HUES6 (cell line): ENCODE measurements at regions not wholly inside any gene's neighbourhood (a gene's known extent, or its start where the extent isn't known, plus 50 kb on each side); places are given as distances from the start of the nearest gene placed in this dataset.

Experiments used
- H3K27ac ChIP-seq: 2 replicates; pipeline ENCODE4 v1.7.0; 2013; ENCODE audit warnings: low read depth, mild to moderate bottlenecking, low read length, inconsistent platforms
- H3K27me3 ChIP-seq: 2 replicates; pipeline ENCODE4 v1.6.1; 2013; ENCODE audit warnings: low read length; ENCODE audit not compliant: control insufficient read depth, insufficient read depth
- H3K36me3 ChIP-seq: 2 replicates; pipeline ENCODE4 v1.6.1; 2013; ENCODE audit warnings: low read length; ENCODE audit not compliant: control insufficient read depth, insufficient read depth
- H3K4me1 ChIP-seq: 2 replicates; pipeline ENCODE4 v1.6.1; 2013; ENCODE audit warnings: low read length; ENCODE audit not compliant: control insufficient read depth, insufficient read depth
- H3K4me3 ChIP-seq: 2 replicates; pipeline ENCODE4 v1.5.1; 2013; ENCODE audit warnings: low read depth, low read length
- H3K9ac ChIP-seq: one replicate; pipeline ENCODE4 v1.6.1; 2013; ENCODE audit warnings: mild to moderate bottlenecking, low read length
- H3K9me3 ChIP-seq: 2 replicates; pipeline ENCODE4 v1.6.1; 2013; ENCODE audit warnings: low read depth, low read length; ENCODE audit not compliant: control insufficient read depth, insufficient read depth

DNA sequence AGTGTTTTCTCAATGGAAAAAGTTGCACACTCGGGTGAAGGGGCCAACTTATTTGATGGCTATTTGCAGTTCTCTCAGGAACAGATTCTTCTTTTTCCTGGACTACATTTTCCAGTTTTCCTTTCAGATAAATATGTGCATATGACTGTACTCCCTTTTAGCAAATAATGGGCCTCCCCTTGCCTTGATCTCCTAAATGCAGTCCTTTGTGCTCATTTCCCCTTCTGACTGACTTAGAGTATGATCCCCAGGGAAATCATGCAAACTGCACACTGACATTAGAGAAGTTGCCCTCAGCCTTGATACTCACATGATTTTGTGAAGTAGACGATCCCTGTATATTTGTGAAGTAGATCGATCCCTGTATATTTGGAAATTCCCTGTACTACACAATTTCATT, 492.9 kb upstream of the NOVA1 start:
- Histone ChIP-seq H3K36me3 (no peaks in the 10 kb centered on the region), H3K4me3 (no peak overlapping the region), H3K9me3 (no peaks in the 10 kb centered on the region), H3K4me1 (no peaks in the 10 kb centered on the region), H3K9ac (no peak overlapping the region), H3K27ac (no peak overlapping the region), H3K27me3 (no peaks in the 10 kb centered on the region)

- Histone ChIP-seq H3K9ac (no peak overlapping the region), H3K4me3 (no peak overlapping the region), H3K27me3 (no peaks in the 10 kb centered on the region), H3K36me3 (no peaks in the 10 kb centered on the region), H3K27ac (no peak overlapping the region), H3K4me1 (no peaks in the 10 kb centered on the region), H3K9me3 (no peaks in the 10 kb centered on the region)
These were observed 494.1 kb upstream of the NOVA1 start for GRCh38 chr14:27091973-27092372.

DNA sequence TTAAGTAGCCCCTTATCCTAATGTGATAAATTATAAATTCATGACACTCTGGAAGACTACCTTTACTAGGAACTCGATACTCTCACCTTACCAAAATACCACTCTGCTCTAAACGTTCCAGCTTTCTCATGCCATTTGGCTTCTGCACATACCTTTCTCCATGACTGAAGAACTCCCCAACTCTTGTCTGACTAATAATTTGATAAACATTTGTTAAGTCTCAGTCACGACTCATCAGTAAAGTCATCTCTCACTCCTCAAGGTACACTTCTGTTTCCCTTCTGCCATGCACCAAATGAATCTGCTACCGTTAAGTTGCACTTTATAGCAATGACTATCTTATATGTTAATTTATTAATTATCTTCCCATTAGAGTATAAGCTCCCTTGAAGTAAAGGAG, 498.3 kb upstream of the NOVA1 start:
- Histone ChIP-seq H3K4me1 (no peaks in the 10 kb centered on the region), H3K4me3 (no peak overlapping the region), H3K9me3 (no peaks in the 10 kb centered on the region), H3K9ac (no peak overlapping the region), H3K36me3 (no peaks in the 10 kb centered on the region), H3K27ac (no peak overlapping the region), H3K27me3 (no peaks in the 10 kb centered on the region)

DNA sequence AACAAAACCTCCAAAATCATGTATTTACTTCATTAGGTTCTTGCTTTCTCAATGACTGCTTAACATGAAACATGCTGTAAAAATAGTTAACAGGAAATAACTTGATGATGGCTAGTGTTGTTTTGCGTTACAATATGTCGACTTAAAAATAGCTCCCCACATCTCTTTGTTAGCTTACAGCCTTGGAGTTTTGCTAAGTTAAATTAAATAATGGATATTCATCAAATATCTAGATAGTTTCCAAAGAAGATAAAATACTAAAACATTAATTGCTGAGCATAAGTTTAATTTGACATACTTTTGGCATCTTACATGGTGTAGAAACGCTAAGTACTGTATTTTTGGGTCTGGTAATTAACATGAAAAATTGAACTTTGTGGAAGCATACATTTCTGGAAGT, 500.6 kb upstream of the NOVA1 start:
- no peaks in the 10 kb centered on the region for H3K9me3 ChIP-seq
- H3K36me3 ChIP-seq = no peaks in the 10 kb centered on the region
- no peak overlapping the region for H3K9ac ChIP-seq
- H3K27ac ChIP-seq = no peak overlapping the region
- no peaks in the 10 kb centered on the region for H3K27me3 ChIP-seq
- no peaks in the 10 kb centered on the region for H3K4me1 ChIP-seq
- no peak overlapping the region for H3K4me3 ChIP-seq

GRCh38 chr14:27114180-27114579, 516.3 kb upstream of the NOVA1 start:
- Histone ChIP-seq H3K27me3 (no peaks in the 10 kb centered on the region), H3K9me3 (peaks cover 2% of the 10 kb centered on the region; the same call in 1 of the 2 replicates), H3K27ac (no peak overlapping the region), H3K4me1 (no peaks in the 10 kb centered on the region), H3K4me3 (no peak overlapping the region), H3K9ac (no peak overlapping the region), H3K36me3 (no peaks in the 10 kb centered on the region)

DNA sequence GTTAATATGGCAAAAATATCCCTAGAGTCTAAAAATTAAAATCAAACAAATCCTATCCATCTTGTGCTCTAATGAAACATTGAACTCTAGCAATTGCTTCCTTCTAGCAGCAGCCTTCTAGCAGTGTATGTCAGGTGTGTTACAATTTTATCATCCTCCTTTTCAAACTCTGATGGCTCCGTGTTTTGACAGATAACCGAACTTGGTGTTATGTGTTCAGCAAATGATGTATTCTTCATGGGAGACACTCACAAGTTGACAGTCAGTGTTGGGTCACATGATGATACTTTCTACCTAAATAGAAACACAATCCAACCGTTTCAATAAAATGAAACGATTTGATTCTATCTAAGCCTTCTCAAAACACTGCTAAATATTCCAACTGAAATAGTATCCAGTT, 525.3 kb upstream of the NOVA1 start:
- Histone ChIP-seq H3K36me3 (no peaks in the 10 kb centered on the region), H3K4me3 (no peak overlapping the region), H3K27me3 (no peaks in the 10 kb centered on the region), H3K9me3 (peaks cover 6% of the 10 kb centered on the region; the same call in 1 of the 2 replicates), H3K4me1 (no peaks in the 10 kb centered on the region), H3K27ac (no peak overlapping the region), H3K9ac (no peak overlapping the region)

GRCh38 chr14:27127838-27128237, 530.0 kb upstream of the NOVA1 start:
- no peak overlapping the region for H3K27ac ChIP-seq
- H3K36me3 ChIP-seq = no peaks in the 10 kb centered on the region
- H3K4me1 ChIP-seq = no peaks in the 10 kb centered on the region
- peaks cover 4% of the 10 kb centered on the region; the same call in 1 of the 2 replicates for H3K9me3 ChIP-seq
- H3K27me3 ChIP-seq = no peaks in the 10 kb centered on the region
- H3K4me3 ChIP-seq = no peak overlapping the region
- no peak overlapping the region for H3K9ac ChIP-seq

GRCh38 chr14:27134200-27134599, 536.4 kb upstream of the NOVA1 start:
- Histone ChIP-seq H3K27ac (no peak overlapping the region), H3K36me3 (no peaks in the 10 kb centered on the region), H3K4me3 (no peak overlapping the region), H3K27me3 (no peaks in the 10 kb centered on the region), H3K9ac (no peak overlapping the region), H3K4me1 (no peaks in the 10 kb centered on the region), H3K9me3 (no peaks in the 10 kb centered on the region)

GRCh38 chr14:27145170-27145569, 547.3 kb upstream of the NOVA1 start:
- no peaks in the 10 kb centered on the region for H3K4me1 ChIP-seq
- H3K27me3 ChIP-seq = no peaks in the 10 kb centered on the region
- H3K4me3 ChIP-seq = no peak overlapping the region
- no peak overlapping the region for H3K27ac ChIP-seq
- no peaks in the 10 kb centered on the region for H3K36me3 ChIP-seq
- H3K9me3 ChIP-seq = no peaks in the 10 kb centered on the region
- no peak overlapping the region for H3K9ac ChIP-seq

- no peaks in the 10 kb centered on the region for H3K36me3 ChIP-seq
- H3K27ac ChIP-seq = no peak overlapping the region
- H3K4me1 ChIP-seq = no peaks in the 10 kb centered on the region
- H3K27me3 ChIP-seq = no peaks in the 10 kb centered on the region
- no peaks in the 10 kb centered on the region for H3K9me3 ChIP-seq
- no peak overlapping the region for H3K9ac ChIP-seq
- no peak overlapping the region for H3K4me3 ChIP-seq
These were observed 550.3 kb upstream of the NOVA1 start for GRCh38 chr14:27148143-27148542.

DNA sequence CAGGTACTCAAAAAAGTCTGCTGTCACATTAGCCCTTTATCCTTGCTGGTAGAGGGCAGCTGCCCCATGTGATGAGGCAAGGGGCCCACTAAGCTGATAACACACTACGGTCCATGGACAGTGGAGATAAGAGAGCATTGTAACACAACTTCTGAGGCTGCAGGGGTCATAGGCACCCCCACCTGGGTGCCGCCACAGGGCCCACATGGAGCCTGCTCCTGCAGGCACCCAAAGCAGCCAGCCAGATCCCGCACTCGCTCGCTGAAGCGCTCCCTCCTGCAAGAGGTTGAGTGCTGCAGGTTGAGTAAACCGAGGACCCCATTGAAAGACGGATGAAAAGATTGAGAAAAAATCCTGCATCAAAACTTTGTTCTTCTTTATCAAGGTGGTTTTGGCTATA, 566.3 kb upstream of the NOVA1 start:
- H3K36me3 ChIP-seq = no peaks in the 10 kb centered on the region
- no peak overlapping the region for H3K27ac ChIP-seq
- no peaks in the 10 kb centered on the region for H3K9me3 ChIP-seq
- H3K4me3 ChIP-seq = no peak overlapping the region
- H3K4me1 ChIP-seq = no peaks in the 10 kb centered on the region
- no peak overlapping the region for H3K9ac ChIP-seq
- H3K27me3 ChIP-seq = no peaks in the 10 kb centered on the region

DNA sequence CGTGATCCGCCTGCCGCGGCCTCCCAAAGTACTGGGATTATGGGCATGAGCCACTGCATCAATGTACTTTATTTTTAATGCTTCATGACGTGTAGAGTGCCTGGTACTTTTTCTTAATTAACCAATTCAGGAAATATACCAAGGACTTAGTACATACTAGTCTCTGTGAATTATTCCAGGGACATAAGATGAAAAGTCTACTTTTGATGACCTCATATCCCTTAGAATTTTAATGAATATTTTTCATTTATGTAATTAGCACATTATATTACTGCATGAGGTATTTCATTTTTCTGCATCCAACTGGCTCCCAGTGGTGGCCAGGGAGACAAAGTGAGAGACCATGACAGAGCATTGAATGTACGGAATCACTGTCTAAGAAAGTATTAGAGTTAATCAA, 577.7 kb upstream of the NOVA1 start:
- H3K27ac ChIP-seq = no peak overlapping the region
- H3K9ac ChIP-seq = no peak overlapping the region
- no peaks in the 10 kb centered on the region for H3K27me3 ChIP-seq
- no peaks in the 10 kb centered on the region for H3K9me3 ChIP-seq
- H3K36me3 ChIP-seq = no peaks in the 10 kb centered on the region
- H3K4me1 ChIP-seq = peaks cover 4% of the 10 kb centered on the region; the same call in 1 of the 2 replicates
- no peak overlapping the region for H3K4me3 ChIP-seq
